HG02970 (cell line): ENCODE measurements at regions not wholly inside any gene's neighbourhood (a gene's known extent, or its start where the extent isn't known, plus 50 kb on each side); places are given as distances from the start of the nearest gene placed in this dataset.
A peak's percentile ranks its signal among the peaks of the same experiment; 100 is the strongest.

ENCODE experiments used
- ATAC-seq: cut with Tn5 transposase; IDR thresholded peaks from one replicate; pipeline ENCODE4 v1.9.1; 2021; ENCODE audit warnings: mild to moderate bottlenecking, moderate library complexity, moderate number of reproducible peaks; ENCODE audit not compliant: unreplicated experiment, low FRiP score

DNA sequence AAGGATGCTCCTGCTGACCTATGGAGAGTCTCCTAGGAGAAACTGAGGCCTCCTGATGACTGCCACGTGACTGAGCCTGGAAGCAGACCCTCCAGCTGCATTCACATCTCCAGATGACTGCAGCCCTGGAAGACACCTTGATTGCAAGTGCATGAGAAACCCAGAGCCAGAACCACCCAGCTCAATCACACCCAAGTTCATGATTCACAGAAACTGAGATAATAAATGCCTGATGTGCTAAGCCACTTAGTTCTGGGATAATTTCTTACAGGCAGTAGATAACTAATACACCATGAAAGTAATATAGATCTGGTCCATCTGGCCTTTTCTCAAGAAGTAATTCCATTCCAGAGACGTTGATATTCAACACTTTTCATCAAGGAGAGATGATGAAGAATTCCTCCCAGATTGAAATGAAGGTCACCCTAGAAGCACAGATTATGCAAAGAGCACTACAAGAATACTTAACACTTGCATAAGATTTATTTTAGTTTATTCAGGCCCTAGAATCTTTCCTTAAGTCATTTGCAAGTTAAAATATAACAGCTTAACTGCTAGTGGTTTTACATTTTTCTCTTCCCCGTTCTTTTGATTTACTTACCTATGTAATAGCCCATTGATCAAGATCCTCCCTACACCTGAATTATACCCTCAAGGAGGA lies 208.2 kb upstream of the INHBA start:
- ATAC-seq, result no peak

DNA sequence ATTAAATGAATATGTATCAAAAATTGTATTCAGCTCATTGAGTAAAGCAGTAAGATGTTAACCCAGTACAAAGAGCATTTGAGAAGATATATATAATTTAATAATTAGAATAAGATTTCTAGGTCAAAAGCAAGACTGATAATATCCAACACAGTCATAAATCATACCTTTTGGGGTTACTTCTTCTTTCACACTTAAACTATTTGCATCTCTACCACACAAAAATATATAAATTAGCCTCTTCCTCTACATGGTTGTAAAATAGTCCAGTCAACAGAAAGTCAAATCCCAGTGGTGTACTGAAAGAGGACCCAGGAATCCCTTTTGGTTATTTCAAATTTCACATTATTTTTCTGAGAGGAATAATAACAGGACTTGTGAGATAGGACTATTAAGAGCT lies 204.6 kb upstream of the INHBA start:
- ATAC-seq, result no peak

DNA sequence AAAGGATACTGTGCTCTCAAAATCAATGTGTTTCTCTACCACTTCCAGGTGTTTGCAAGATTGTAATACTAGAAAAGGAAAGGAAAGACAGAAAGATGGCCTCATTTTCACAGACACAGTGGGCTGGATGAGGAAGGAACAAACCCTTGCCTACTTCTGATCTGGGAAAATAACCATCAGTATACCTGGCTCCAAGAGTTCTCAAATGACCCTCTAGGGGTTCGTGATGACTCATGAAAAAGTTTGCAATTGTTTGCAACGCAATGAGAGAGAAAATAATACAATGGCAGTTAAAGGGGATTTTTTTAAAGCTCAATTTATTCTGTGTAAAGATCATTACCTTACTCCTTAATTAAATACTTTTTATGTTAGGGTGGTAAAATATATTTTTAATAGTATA lies 197.6 kb upstream of the INHBA start:
- ATAC-seq, result no peak

GRCh38 chr7:41899823-41900433 lies 197.0 kb upstream of the INHBA start:
- no peak for ATAC-seq

DNA sequence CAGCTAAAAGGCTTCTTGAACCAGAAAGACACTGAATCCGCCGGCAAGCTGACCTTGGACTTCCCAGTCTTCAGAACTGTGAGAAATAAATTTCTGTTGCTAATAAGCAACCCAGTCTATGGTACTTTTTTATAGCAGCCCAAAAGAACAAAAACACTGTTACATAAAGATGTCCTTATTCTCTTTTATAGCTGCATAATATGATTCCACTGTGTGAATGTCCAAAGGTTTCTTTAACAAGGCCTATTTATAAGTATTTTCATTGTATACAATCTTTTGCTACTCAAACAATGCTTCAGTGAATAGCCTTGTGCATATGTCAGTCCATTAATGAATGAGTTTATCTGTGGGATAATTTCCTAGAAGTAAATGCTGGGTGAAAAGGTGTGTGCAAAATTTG lies 190.8 kb upstream of the INHBA start:
- ATAC-seq, result no peak

- no peak for ATAC-seq
Measured at GRCh38 chr7:41892356-41893100, 189.6 kb upstream of the INHBA start.

DNA sequence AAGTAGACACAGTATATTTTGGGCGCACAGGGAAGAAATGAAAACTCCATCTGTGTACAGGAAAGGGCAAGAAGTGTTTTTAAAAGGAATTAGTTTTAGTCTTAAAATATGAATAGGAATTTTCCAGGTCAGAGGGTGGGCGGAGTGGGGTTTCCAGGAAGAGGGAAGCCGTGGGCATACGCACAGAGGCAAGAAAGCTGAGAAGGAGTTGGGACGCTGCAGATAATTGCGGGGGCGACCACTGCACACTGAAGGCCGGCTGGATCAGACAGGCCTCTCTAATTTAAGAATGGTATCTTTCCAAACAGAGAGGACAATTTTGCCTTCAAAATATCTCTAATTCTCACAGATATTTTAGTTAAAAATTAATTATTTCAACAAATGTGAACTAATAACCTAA lies 189.1 kb upstream of the INHBA start:
- no peak for ATAC-seq

DNA sequence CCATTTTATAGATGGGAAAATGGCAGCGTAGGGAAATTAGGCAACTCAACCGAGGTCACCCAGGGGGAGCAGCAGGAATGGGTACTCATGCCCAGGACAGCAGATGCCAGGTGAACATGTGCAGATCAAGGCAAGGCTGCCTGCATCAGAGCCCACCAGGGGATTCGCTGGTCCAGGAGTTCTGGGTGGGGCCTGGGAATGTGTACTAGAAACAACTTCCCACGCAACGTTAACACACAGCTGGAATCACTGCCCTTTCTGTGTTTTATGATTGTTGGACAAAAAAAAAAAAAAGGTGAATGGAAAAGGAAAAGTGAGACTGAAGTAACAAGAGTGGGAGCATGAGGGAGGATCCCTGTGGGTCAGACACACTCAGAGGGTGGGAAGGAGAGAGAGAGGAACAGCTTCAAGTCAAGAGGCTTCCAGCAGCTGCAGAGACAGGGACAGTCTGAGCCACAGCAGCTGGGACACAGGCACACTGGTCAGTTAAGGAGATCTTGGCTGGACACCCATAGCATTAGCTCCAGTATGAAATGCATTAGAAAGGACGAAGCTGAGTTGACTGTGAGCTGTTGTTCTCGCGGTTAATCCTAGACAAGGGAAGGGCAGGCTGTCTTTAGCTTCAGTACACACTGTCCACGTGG lies 187.9 kb upstream of the INHBA start:
- no peak for ATAC-seq

DNA sequence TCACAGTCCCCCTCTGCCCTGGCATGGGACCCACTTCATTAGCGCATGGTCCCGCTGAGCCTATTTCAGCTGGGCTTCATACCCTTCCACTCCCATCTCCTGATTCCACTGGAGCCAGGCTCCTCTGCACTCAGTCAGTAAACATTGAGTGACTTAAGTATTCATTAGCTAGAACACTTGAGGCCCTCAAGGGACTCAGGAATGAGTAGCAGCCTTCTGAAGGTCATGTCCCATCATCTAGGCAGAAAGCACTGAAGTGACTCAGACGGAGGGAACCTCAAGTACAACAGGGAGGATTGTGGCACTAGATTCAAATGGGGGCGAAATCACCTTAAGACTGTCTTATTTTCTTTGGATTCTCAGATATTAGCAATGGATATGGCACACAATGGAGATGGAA lies 186.6 kb upstream of the INHBA start:
- no peak for ATAC-seq

DNA sequence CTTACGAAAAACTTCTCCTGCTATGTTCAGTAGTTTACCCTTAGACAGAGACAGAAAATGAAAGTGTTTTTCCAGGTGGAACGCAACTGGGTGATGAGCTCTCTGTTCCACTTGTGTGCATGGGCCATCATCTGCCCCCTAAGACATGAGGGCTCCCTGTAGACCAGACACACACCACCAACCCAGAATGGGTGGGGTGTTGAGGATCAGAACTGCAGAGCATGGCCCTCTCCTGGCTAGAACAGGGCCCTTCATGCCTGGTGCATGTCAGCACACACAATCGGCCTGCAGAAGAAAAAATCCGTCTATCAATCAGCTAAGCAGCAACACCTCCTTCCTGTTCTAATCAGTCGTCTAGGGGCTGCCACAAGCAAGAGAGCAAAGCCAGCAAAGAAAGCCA lies 186.2 kb upstream of the INHBA start:
- ATAC-seq, result no peak

DNA sequence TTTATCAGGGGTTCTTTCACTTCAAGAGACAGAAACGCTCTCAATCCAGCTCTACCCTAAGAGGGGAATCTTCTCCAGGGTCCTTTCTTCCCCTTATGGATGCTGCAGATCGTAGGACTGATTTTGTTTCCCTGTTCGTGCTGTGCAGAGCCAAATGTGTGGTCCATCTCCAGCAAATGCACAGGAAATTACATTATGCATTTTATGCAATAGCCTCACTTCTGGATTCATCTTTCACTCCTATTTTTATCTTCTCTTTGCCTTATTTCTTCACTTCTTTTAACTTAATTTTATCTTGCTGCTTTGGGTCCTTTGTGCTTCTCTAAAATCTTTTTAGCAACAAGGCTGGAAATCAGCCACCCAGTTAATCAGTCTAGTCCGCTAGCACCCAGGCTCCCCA lies 184.5 kb upstream of the INHBA start:
- no peak for ATAC-seq

DNA sequence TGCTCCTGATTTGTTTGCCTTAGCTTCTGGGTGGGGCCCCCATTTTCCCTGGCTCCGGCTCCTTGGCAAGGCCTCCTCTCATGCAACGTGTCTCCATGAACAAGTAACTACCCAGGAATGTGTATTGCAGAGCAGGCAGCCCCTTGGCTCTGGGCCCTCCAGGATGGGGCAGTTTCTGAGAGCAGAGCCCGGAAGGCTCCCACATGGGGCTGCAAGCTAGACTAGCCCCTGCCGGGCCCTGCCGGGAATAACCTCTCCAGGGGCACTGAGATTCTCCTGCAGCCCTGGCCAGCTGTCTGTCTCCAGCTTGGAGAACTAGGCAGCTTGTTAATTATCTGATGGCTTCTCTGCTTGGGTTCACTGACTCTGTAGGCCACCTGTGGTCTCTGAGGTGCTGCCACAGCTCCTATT lies 184.0 kb upstream of the INHBA start:
- ATAC-seq, result no peak

- ATAC-seq, result no peak
Measured at GRCh38 chr7:41886262-41886900, 183.5 kb upstream of the INHBA start.

DNA sequence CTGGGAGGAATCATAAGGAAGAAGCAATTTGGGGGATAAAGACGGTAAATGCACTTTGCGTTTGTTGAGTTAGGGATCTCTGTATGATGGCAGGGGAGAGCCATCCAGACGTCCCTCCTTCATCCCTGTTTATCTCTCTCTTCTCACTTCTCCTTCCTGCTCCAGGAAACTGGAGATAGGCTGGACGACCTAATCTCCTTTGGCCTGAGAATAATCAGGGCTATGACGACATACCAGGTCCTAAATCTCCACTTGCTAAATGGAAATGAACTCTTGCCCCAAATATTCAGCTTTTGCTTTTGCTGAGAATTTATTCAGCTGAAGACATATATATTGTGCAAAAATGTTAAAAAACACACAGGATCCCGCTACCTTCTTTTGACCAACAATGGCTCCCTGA lies 182.9 kb upstream of the INHBA start:
- no peak for ATAC-seq

- no peak for ATAC-seq
Measured at GRCh38 chr7:41885078-41885477, 182.2 kb upstream of the INHBA start.

GRCh38 chr7:41882745-41883420 lies 180.0 kb upstream of the INHBA start:
- no peak for ATAC-seq

- ATAC-seq, result peak; percentile 8
Measured at GRCh38 chr7:41882256-41882655, 179.4 kb upstream of the INHBA start.

- ATAC-seq, result peak; percentile 95
Measured at GRCh38 chr7:41881331-41882130, 178.6 kb upstream of the INHBA start.

- ATAC-seq, result no peak
Measured at GRCh38 chr7:41880107-41880506, 177.2 kb upstream of the INHBA start.

- no peak for ATAC-seq
Measured at GRCh38 chr7:41879403-41879802, 176.5 kb upstream of the INHBA start.
